ENCODE measurements at regions not wholly inside any gene's neighbourhood (a gene's known extent, or its start where the extent isn't known, plus 50 kb on each side); places are given as distances from the start of the nearest gene placed in this dataset.

DNA sequence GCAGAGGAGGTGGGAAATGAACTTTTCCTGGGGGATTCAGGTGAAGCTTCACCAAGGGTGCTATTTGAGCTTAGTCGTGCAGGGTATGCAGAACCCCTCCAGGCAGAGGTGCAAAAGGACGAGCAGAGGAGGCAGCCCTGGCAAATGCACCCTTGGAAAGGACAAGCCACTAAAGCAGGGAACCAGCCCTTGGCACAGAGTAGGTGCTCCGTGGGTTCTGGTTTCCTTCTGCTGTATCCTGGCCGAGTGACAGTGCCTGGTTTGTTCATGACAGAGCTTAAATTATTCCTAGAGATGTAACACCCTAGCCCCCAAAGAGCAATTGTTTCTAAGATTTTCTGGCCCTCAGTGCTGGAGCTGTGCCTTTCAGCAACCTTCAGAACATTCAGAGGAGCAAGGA, 73.4 kb upstream of the SYT6 start:
- no peak for DNase-seq (ENCODE audit: low read depth in 3 of 3)

DNA sequence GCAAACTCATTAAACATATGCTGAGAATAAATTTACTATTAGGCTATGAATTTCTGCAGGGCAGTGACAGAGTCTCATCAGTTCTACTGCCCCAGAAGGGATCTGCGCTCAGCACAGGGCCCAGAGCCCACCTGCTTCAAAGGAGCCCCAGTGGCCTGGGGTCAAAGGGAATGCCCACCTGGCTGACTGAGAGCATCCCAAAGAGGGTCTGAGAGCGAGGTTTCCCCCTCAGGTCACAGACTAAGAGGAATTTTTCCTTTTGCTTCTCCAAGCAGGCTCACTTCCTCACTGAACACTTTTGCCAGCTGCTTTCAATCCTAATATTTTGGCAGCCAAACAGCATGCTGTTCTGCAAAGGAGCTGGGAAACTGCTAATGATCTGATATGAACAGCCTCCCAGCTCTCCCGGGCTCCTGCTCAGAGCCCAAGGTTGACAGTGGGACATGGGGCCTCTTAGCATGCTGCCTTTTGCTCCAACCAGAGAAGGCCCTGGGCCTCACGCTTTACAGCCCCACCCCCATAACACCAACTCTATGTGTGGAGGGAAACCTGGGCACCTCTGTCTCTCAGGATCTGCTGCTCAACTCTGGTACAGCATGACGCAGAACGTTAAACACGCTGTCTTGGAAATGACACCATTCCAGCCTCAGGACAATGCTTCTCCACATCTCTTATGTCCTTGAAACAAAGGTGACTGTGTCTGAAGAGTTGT, 70.7 kb upstream of the SYT6 start:
- no peak for DNase-seq (ENCODE audit: low read depth in 3 of 3)

DNA sequence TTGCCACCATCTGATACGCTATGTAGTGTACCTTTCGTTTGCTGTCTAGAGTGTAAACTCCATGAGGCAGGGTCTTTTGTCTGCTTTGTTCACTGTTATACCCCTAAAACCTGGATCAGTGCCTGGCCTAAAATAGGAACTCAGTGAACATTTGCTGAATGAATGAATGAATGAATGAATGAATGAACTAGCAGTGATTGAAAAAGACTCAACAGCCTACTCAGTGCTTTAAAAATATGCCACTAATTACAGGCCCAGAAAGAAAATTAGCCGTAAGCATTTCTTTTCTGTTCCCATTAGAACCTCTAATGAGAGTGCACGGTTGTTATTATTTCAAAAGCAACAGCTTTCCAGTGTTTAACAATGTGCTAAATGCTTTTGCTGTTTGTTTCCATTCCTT, 69.3 kb upstream of the SYT6 start:
- DNase-seq (ENCODE audit: low read depth in 3 of 3), result no peak

DNA sequence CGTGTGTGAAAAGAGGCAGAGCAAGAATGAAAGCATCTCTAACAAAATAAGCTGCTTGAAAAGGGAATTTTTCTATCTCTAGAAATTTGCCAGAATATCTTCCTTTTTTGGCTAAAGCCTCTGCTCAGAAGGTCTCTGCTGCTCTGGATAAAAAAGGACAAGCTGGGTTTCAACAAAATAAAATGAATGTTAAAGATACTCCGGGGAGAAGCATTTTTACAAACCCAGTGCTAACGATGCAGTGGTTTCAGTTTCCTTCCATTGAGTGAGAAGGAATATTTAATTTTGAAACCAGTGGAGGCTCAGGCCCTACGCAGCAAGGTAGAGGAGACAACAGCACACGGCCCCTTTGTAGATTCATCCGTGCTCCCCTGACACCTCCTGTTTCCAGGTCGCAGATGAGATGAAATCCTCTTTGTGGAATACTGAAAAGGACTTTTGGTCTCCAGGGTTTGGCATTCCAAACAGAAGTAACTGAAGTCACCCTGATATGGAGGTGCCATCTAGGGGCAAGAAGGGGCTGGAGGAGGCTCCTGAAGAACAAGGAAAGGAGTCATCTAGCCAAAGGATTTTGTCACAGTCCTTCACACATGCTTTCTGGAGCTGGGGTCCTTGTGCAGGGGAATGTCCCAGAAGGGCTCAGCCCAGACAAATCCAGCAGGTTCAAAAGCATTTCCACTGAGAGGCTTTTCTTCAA, 65.7 kb upstream of the SYT6 start:
- no peak for DNase-seq (ENCODE audit: low read depth in 3 of 3)

DNA sequence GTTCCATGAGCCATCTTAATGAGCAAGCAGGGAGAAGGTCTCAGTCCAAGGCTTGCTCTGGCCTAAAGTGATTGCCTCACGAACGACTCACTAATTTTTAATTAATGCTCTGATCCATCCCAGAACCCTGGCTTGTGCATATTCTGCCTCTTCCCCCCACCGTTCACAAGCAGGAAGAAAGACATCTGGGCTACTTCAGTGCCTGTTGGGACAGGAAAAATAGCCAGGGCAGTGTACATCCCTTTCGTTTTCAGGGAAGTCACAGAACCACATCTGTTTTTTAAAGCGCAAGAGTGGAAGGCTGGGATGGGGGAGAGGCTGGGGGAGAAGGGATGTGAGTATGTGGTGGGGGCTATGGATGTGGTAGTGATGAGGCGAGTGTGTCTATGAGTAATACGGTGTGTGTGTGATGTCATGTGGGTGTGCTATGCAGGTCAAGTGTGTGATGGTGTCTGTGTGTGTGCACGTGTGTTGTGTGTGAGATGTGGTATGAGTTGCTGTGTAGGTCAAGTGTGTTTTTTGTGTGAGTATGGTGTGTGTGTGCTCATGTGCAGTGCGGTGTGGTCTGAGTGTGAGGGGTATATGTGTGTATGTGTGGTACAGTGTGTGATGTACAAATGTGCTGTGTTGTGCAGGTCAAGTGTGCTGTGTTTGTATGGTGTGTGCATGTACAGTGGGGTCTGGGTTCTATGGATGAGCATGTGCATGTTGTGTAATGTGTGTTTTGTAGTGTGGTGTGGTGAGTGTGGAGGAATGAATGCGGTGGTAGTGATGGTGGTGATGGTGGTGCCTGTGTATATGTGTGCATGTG, 64.9 kb upstream of the SYT6 start:
- DNase-seq (ENCODE audit: low read depth in 3 of 3), result no peak

DNA sequence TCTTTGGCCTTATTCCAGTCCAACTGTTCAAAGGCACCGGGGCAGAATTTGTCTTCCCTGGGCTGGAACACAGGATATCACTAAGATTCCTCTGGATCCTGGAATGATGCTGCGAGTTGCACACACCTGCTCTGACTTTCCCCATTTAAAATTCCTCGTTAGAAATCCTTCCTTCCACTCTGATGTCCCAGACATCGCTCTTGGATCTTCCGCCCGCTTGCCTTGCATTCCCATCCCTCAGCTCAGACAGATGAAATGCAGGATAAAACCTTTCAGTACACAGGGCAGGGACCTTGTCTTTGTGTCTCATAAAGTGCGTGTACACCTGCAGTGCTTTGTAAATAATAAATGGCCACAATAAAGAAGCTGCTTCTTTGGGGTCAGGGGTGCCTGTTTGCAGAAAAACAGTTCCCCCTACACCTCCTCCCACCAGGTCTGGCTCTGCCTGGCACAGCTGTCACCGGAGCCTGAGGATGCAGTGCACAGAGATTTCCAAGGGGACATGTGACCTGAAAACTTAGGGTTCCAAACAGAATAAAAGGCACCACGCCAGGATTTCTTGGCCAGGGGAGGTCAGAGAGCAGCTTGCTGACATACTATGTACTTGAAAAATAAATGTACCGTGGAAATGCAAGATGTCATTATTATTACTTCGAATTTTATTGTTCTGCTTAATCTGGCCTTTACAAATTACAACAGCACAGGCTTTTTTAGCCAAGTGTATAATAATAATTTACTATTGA, 62.9 kb upstream of the SYT6 start:
- DNase-seq (ENCODE audit: low read depth in 3 of 3), result no peak

DNA sequence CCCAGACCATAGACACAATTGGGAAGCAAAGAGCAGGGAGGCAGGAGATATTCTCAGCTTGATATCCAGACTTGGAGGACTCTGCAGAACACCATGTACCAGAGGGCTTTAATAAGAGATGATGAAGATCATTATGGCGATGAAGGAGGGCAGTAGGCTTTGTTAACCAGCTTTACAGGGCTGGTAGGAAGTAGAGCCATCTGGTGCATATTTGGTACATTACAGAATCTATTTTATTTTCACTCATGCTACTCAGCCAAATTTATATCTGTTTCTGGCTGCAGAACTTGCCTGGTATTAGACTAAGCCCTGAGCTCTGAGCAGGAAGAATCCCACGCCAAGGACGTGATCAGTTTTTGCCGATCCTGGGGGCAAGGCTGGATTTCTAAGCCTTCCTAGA, 61.8 kb upstream of the SYT6 start:
- no peak for DNase-seq (ENCODE audit: low read depth in 3 of 3)

DNA sequence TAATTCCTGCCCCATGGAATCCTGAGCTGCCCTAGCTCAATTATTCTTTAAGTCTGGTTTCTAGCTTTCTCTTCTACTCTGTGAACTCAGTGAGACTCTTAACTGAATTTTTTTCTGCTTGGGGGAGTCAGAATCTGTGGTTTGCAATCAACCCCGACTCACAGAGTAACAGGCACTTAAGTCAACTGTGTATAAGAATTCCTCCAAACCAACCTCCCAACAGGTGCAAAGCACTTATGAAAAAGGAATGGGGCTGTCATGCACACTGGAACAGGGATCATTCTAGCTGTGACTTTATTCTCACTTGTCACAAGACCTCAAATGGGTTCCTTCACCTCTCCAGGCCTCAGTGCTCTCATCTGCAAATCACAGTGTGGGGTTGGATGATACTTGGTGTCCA, 60.3 kb upstream of the SYT6 start:
- no peak for DNase-seq (ENCODE audit: low read depth in 3 of 3)

DNA sequence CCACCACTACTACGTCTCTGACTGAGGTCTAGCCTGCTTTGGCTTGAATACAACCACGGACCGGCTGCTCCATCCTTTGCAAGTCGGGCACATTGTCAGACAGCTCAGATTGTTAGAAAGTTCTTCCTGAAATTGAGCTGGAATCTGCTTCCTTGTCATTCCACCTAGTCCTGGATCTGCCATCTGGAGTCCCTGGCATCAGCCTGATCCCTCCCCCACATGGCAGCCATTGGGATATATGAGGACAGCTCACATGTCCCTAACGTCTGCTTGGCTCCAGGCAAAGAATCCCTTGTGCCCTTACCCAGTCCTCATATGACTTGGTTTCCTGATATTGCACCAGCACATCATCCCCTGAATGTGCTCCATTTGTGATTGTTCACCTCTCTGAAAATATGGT, 56.3 kb upstream of the SYT6 start:
- no peak for DNase-seq (ENCODE audit: low read depth in 3 of 3)

DNA sequence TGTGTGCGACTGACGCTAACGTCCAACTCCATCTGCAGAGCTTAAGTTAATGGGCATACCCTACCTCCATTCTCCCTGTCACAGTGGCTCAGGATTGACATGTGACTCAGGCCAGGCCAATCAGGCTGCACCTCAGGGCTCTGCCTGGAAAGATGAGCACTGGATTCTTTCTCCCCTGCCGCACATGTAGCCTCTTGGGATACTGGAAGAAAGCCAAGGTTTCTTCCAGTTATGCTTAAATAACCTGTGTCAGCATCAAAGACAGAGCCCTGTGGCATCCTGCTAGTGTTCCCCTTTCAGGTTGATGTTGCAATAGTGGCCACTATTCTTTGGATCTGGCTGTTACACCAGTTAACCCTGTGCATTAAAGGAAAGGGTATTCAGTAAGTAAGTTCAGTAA, 55.0 kb upstream of the SYT6 start:
- no peak for DNase-seq (ENCODE audit: low read depth in 3 of 3)

DNA sequence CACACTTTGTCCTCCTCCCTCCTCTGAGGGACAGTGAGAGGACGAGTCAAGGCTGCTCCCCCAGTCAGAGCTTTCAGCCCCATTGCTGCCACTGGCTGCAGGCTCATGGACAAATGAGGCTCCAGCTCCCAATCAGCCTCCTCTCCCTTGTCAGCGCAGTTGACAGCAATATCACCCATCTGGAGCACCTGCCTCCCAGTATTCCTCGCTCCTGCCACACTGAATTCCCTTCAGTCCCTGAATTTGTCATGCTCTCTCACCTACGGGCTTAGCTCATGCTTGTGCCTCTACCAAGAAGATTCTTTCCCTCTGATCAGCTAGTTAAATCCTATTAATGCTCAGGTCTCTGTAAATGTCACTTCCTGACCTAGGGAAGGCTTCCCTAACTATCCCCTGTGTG, 54.4 kb upstream of the SYT6 start:
- DNase-seq (ENCODE audit: low read depth in 3 of 3), result no peak

DNA sequence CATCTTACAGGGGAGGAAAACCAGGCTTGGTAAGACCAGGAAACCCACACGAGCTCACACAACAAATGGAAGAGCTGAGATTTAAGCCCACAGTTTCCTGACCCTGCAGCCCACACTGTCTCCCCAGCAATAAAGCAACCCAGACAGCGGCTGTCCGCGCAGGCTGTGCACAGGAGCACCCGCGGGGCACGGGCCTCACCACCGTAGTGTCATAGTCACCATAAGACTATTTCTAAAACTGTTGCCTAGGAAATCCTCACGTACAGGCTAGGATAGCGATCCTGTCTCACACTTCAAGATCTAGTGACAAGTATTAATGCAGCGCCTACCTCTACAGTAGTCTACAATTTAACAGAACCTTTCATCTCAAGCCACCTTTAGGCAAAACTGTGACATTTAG, 54.0 kb upstream of the SYT6 start:
- DNase-seq (ENCODE audit: low read depth in 3 of 3), result no peak

DNA sequence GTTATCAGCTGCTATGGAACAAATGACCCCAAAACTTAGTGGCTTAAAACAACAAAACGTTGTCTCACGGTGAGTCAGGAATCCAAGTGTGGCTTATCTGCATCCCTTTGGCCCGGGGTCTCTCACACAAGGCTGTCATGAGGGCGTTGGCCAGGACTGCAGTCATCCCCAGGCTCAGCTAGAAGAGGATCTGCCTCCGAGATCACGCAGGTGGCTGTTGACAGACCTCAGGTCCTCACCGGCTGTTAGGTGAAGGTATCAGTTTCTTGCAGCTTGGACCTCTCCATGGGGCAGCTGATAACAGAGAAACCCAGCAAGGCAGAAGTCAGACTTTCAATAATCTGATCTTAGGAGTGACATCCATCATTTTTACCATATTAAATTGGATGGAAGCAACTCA, 52.7 kb upstream of the SYT6 start:
- DNase-seq (ENCODE audit: low read depth in 3 of 3), result no peak

DNA sequence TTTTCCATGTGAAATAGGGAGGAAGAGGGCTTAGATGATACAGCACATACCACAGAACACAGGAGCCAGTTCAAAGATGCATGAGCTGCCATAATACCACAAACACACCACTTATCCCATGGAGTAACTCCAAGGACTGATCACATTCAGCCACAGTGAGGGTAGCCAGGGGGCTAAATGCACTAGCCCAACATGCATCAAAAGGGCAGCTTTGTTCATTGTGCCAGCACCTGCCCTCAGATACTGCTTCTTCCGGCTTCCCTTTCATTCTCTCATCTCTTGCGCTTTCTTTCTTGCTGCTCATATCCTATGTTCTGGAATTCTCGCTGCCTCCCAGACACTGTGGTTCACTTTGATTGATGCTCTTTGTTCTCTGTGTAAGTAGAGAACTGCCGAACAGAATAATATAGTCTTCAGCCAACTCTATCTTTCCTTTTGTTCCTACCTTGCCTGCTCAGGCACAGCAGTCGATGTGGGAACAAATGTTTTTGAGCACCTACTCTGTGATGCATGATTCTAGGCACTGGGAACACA, 50.0 kb upstream of the SYT6 start:
- DNase-seq (ENCODE audit: low read depth in 3 of 3), result no peak

All from stimulated activated CD4-positive, alpha-beta T cell treated with anti-CD3 and anti-CD28 coated beads, TNF-alpha, amount 100 ng/mL, for 48 hours (primary cell).